Hippocampal formation (tissue), 2 donors: ENCODE measurements at regions not wholly inside any gene's neighbourhood (a gene's known extent, or its start where the extent isn't known, plus 50 kb on each side); places are given as distances from the start of the nearest gene placed in this dataset.
A peak's percentile ranks its signal among the peaks of the same experiment; 100 is the strongest.

Experiments used
- DNase-seq, 2 donors: peaks; one replicate each; lab custom pipeline; 2025; lab: John Stamatoyannopoulos, UW

GRCh38 chr4:73001885-73002284, 67.6 kb downstream of the COX18 start:
- no peak for DNase-seq

- no peak for DNase-seq
These were observed 72.1 kb downstream of the COX18 start for GRCh38 chr4:72997409-72997808.

- DNase-seq: no peak
These were observed 74.8 kb downstream of the COX18 start for GRCh38 chr4:72994670-72995069.

GRCh38 chr4:72993876-72994275, 75.6 kb downstream of the COX18 start:
- no peak for DNase-seq

- no peak for DNase-seq
These were observed 77.6 kb downstream of the COX18 start for GRCh38 chr4:72991873-72992272.

- DNase-seq: no peak
These were observed 81.5 kb downstream of the COX18 start for GRCh38 chr4:72987741-72988729.

- DNase-seq: no peak
These were observed 85.2 kb downstream of the COX18 start for GRCh38 chr4:72984351-72984750.

- DNase-seq: no peak
These were observed 85.8 kb downstream of the COX18 start for GRCh38 chr4:72983709-72984108.

- no peak for DNase-seq
These were observed 91.5 kb downstream of the COX18 start for GRCh38 chr4:72977936-72978485.

GRCh38 chr4:72975488-72975784, 94.1 kb downstream of the COX18 start:
- DNase-seq: no peak

GRCh38 chr4:72974694-72975487, 94.6 kb downstream of the COX18 start:
- no peak for DNase-seq

GRCh38 chr4:72971572-72971971, 97.9 kb downstream of the COX18 start:
- DNase-seq: no peak

- no peak for DNase-seq
These were observed 98.8 kb downstream of the COX18 start for GRCh38 chr4:72970756-72971155.

GRCh38 chr4:72969976-72970375, 99.5 kb downstream of the COX18 start:
- DNase-seq: peak; percentile 4 to 17

- no peak for DNase-seq
These were observed 102.9 kb downstream of the COX18 start for GRCh38 chr4:72966652-72967051.

- no peak for DNase-seq
These were observed 110.1 kb downstream of the COX18 start for GRCh38 chr4:72959411-72959810.

GRCh38 chr4:72954811-72955210, 114.7 kb downstream of the COX18 start:
- DNase-seq: no peak

GRCh38 chr4:72953571-72953970, 115.9 kb downstream of the COX18 start:
- DNase-seq: no peak

- no peak for DNase-seq
These were observed 117.9 kb downstream of the COX18 start for GRCh38 chr4:72951628-72952027.

- DNase-seq: no peak
These were observed 118.4 kb downstream of the COX18 start for GRCh38 chr4:72951147-72951546.

- no peak for DNase-seq
These were observed 121.4 kb downstream of the COX18 start for GRCh38 chr4:72948080-72948479.

GRCh38 chr4:72945719-72946336, 123.7 kb downstream of the COX18 start:
- no peak for DNase-seq
